ENCODE measurements at regions not wholly inside any gene's neighbourhood (a gene's known extent, or its start where the extent isn't known, plus 50 kb on each side); places are given as distances from the start of the nearest gene placed in this dataset.

DNA sequence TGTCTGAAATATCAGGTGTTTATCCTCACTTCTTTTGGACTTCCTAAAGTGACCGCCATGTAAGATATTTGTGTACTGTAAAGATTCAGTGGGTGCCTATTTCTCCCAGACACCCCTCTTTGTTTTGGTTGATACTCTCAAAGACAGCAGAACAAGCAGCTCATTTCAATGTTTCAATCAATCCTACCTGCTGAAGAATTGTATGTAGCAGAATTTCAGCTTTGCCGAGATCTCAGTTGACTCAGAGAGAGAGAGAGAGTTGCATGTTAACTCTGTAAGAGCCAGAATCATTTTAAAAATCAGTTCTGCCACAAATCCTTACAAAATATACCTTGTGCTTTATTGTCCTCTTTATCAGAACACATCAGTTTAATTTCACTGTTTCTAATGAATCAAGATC is 987.3 kb downstream of the ADGRL2 start:
- Histone ChIP-seq H3K36me3 (no peaks in the 10 kb centered on the region), H3K27ac (no peak overlapping the region), H3K4me1 (no peaks in the 10 kb centered on the region), H3K4me3 (no peak overlapping the region), H3K9me3 (peaks cover 0 to 7% (median 0%) of the 10 kb centered on the region in 4 donors), H3K27me3 (no peaks in the 10 kb centered on the region)
- no peak for DNase-seq
- intact Hi-C loops (cut with DNase I) = no loop called here
- TF ChIP-seq EP300 (IDR thresholded peaks at IDR 0.05) (no peak), POLR2A (IDR thresholded peaks at IDR 0.05) (no peak), POLR2AphosphoS5 (IDR thresholded peaks at IDR 0.05) (no peak)
- TF ChIP-seq, protein P1, sequence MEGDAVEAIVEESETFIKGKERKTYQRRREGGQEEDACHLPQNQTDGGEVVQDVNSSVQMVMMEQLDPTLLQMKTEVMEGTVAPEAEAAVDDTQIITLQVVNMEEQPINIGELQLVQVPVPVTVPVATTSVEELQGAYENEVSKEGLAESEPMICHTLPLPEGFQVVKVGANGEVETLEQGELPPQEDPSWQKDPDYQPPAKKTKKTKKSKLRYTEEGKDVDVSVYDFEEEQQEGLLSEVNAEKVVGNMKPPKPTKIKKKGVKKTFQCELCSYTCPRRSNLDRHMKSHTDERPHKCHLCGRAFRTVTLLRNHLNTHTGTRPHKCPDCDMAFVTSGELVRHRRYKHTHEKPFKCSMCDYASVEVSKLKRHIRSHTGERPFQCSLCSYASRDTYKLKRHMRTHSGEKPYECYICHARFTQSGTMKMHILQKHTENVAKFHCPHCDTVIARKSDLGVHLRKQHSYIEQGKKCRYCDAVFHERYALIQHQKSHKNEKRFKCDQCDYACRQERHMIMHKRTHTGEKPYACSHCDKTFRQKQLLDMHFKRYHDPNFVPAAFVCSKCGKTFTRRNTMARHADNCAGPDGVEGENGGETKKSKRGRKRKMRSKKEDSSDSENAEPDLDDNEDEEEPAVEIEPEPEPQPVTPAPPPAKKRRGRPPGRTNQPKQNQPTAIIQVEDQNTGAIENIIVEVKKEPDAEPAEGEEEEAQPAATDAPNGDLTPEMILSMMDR (IDR thresholded peaks at IDR 0.05) = no peak
- WGBS, 2 donors = 50 to 69% methylated on average over 2 of the region's 2 CpGs

DNA sequence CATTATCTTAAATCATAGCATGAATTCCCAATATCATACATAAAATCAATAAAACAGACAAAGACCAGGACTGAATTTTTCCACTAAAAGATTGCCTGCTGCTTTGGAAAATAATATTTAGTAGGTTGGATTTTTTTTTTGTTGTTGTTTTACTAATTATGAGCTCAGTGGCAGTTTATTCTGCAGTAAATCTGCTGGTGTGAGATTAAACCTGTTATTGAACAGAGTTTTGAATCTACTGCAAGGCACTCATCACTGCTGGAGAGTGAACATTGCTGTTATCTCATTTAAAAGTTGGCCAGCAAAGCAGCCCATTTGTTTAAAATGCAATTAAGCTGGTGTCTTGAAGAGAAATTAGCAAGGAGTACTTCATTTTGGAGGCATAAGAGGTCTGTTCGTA is 986.1 kb downstream of the ADGRL2 start:
- peaks cover 0 to 7% (median 0%) of the 10 kb centered on the region in 4 donors for H3K9me3 ChIP-seq
- no peak overlapping the region for H3K4me3 ChIP-seq
- no peaks in the 10 kb centered on the region for H3K4me1 ChIP-seq
- H3K27me3 ChIP-seq = no peaks in the 10 kb centered on the region
- TF ChIP-seq, protein P1 (IDR thresholded peaks at IDR 0.05) = no peak
- TF ChIP-seq POLR2AphosphoS5 (IDR thresholded peaks at IDR 0.05) = no peak
- TF ChIP-seq EP300 (IDR thresholded peaks at IDR 0.05) = no peak
- no peak for TF ChIP-seq POLR2A (IDR thresholded peaks at IDR 0.05)
- no peaks in the 10 kb centered on the region for H3K36me3 ChIP-seq
- 78 to 84% methylated on average over 1 of the region's 1 CpG for WGBS, 2 donors
- intact Hi-C loops (cut with DNase I) = no loop called here
- no peak overlapping the region for H3K27ac ChIP-seq
- no peak for DNase-seq

DNA sequence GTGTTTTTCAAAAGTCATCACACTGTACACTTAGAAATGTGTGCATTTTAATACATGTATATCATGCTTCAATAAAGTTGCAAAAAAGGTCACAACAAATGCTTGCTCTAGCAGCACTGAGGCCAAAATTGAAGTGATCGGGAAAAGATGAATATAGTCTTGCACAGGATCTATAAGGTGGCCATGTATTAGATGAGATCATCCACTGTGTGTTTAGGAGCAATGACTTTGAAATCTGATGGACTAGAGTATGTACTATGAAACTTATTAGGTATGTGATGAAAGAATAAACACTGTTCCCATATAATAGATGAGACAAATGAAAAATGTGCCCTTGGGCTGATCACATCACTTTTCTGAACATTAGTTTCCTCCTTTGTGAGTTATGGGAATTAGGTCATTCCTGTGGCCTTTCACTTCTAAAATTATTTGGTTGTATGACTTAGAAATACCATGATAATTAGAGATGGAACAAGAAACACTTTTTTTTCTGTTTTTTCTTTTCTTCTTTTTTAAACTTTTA is 984.6 kb downstream of the ADGRL2 start:
- Histone ChIP-seq H3K4me1 (no peaks in the 10 kb centered on the region), H3K9me3 (peaks cover 0 to 1% (median 0%) of the 10 kb centered on the region in 4 donors), H3K36me3 (no peaks in the 10 kb centered on the region), H3K27ac (no peak overlapping the region), H3K27me3 (no peaks in the 10 kb centered on the region), H3K4me3 (no peak overlapping the region)
- DNase-seq = no peak
- 89 to 97% methylated on average over 1 of the region's 1 CpG for WGBS, 2 donors
- TF ChIP-seq, protein P1 (IDR thresholded peaks at IDR 0.05) = no peak
- TF ChIP-seq POLR2A (IDR thresholded peaks at IDR 0.05) (no peak), POLR2AphosphoS5 (IDR thresholded peaks at IDR 0.05) (no peak), EP300 (IDR thresholded peaks at IDR 0.05) (no peak)
- intact Hi-C loops (cut with DNase I) = no loop called here

DNA sequence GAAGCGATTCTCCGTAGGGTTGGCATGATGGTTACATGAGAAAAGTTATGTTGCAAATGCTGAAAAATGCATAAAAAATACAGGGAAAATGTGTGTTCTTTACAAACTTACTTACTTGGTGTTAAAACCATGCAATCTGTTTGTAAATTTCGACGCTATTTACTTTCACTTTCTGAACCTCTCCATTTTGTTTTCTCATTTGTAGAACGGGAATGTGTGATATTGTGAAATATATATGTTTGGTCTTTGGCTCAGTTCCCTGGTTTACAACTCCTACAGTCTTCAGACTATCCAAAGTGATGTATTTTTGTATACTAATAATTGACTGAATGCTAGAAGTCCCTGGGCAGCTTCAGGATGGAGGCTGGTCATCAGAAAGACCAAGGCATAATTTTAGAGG is 982.3 kb downstream of the ADGRL2 start:
- H3K9me3 ChIP-seq = no peaks in the 10 kb centered on the region
- 62 to 83% methylated on average over 5 of the region's 5 CpGs for WGBS, 2 donors
- no peak for DNase-seq
- H3K27me3 ChIP-seq = no peaks in the 10 kb centered on the region
- H3K27ac ChIP-seq = no peak overlapping the region
- H3K4me3 ChIP-seq = no peak overlapping the region
- intact Hi-C loops (cut with DNase I) = no loop called here
- no peaks in the 10 kb centered on the region for H3K4me1 ChIP-seq
- TF ChIP-seq POLR2A (IDR thresholded peaks at IDR 0.05) = no peak
- TF ChIP-seq, protein P1 (IDR thresholded peaks at IDR 0.05) = no peak
- TF ChIP-seq POLR2AphosphoS5 (IDR thresholded peaks at IDR 0.05) = no peak
- no peak for TF ChIP-seq EP300 (IDR thresholded peaks at IDR 0.05)
- H3K36me3 ChIP-seq = no peaks in the 10 kb centered on the region

DNA sequence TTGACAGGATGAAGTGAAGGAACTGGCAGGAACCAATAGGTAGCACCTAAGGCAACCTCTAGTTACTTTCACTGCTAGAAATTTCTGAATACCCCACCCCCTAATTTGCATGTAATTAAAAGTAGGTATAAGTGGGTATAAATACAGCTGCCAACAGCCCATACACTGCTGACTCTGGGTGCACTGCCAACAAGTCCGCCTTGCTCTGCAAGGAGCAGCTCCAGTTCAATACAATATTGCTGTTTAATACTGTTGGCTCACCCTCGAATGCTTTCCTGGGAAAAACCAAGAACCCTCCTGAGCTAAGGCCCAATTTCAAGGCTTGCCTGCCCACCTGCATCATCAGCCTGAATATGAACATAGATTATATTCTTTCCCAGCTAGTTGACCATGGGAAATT is 981.9 kb downstream of the ADGRL2 start:
- Histone ChIP-seq H3K27ac (no peak overlapping the region), H3K4me3 (no peak overlapping the region), H3K9me3 (no peaks in the 10 kb centered on the region), H3K36me3 (no peaks in the 10 kb centered on the region), H3K27me3 (no peaks in the 10 kb centered on the region), H3K4me1 (no peaks in the 10 kb centered on the region)
- intact Hi-C loops (cut with DNase I) = no loop called here
- no peak for DNase-seq
- TF ChIP-seq, protein P1 (IDR thresholded peaks at IDR 0.05) = no peak
- TF ChIP-seq EP300 (IDR thresholded peaks at IDR 0.05) (no peak), POLR2A (IDR thresholded peaks at IDR 0.05) (no peak), POLR2AphosphoS5 (IDR thresholded peaks at IDR 0.05) (no peak)
- 81 to 90% methylated on average over 2 of the region's 2 CpGs for WGBS, 2 donors
